HG03025 (cell line): ENCODE measurements at regions not wholly inside any gene's neighbourhood (a gene's known extent, or its start where the extent isn't known, plus 50 kb on each side); places are given as distances from the start of the nearest gene placed in this dataset.

Experiments
- ATAC-seq: cut with Tn5 transposase; IDR thresholded peaks from one replicate; pipeline ENCODE4 v1.9.1; 2021; ENCODE audit warnings: mild to moderate bottlenecking, moderate library complexity; ENCODE audit not compliant: unreplicated experiment, low FRiP score

DNA sequence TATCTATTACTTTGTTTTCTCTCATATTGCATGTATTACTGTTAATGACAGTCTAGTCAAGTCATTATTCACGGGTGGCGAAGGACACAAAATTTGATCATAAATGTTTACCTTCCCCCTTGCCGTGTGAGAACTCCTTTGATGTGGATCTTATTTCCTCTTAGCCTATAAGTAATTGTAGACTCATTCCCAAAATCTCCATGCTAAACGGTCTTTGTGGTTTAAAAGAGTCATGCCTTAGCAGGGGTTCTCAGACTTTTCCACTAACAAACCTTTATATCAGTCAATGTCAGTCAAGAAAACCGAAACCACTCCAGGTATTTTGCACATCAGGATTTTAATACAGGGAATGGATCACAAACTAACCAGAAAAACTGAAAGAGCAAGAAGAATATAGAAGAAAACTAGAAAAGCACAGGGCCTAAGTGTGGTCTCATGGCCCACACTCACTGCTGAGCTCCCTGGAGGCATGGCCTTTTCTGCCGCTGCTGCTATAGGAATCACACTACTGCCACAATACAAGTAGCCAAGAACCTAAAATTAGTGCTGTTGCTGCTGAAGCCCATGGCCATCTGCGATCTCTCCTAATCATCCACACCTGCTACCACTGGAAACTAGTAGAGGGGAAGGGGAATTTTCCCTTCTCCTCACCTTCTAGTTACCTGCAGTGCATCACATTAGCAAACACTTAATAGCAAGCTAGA, 186.0 kb upstream of the POU3F2 start:
- ATAC-seq: no peak

DNA sequence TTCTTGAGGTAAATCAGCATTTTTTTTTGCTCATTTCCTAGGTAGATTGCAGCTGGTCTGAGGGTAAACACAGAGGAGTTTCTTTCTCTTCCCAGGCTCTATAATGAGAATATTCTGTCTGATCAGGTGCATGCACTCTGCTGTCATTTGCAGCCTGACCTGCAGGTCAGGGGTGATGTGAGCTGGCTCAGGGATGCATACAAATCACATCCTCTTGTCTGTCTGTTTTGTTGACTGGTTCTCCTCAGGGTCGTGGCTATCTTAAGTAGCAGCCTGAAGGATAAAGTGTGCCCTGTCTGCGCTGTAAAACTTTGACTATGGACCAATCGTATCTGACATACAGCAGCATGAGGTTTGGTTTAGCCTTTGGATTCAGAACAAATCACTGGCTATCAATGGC, 183.4 kb upstream of the POU3F2 start:
- no peak for ATAC-seq

DNA sequence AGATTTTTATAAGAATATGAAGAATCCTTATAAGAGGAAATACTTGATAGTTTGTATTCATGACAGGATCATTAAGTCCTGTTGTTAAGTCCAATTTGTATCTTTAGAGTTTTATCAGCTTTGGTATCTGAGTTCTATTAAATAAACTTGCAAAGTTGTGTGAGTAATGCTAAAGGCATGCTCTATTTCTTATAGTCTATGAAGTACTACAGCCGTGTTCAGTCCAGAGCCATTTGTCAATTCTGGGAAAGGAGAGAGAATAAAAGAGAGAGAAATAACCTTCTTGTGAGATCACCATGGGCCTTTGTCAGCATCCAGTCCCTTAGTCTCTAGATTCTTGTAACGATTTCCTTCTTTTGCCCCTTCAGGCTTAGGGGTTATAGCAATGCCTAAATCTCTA, 181.2 kb upstream of the POU3F2 start:
- ATAC-seq: no peak

DNA sequence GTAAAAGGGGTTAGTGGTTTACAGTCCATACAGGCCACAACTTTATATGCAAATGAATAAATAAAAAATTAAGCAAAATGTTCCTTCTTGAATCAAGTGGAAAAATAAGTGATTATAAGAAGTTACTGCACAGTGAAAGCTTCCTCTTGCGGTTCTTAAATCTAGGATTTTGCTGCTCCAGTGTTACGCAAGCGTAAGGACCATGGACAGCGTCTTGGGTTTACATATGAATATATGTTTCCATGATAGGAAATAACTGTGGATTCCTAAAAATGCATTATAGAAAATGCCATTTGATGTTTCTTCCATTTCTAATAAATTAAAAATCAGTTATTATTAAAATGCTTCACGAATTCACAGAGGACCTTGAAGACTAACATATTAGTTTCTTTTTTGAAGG, 176.6 kb upstream of the POU3F2 start:
- no peak for ATAC-seq

DNA sequence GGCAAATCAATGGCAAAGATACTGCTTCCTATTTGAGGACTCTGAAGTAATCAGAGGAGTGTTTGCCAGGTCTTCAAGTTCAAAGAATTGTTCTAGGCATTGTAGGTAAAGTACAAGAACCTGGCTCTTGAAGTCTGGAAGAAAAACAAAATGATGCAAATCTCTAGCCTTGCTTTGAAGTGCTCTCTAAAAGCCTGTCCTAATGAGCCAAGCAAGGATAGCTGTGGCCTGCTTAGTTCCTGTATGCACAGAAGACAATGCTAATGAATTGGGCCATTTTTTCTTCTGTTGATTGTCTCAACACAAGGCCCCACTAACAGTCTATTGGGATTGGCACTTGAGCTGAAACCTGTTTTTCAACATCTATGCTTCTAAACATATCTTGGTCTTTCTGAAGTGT, 165.0 kb upstream of the POU3F2 start:
- ATAC-seq: no peak

DNA sequence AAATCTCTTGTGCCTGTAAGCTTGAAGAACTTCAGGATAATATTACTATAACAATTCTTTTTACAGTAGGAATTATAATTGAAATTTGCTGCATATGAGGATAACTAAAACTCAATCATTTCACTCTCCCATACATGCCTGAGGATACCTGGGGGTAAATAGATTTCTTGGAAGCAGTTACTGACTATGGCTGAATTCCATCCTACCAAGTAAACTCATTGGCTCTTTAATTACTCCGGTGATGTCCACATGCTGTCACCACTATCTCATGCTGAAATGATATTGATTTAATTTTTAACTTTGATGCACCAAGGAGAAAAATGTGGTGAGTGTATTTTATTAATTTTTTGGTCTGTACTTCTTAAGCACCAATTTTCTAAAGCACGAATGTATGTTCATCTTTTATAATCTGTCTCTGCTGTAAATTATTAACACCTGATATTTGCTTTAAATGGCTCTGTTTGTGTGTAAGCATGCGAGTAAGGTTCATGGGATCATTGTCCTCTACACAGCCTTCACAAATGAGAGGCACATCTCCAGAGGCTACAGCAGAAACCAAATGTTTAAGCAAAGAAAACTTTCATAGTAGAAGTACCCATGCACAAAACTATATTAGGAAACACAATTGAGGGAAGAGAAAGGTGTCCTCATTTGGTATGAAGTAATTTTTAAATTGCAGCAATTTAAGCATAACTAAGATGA, 164.2 kb upstream of the POU3F2 start:
- ATAC-seq: no peak

DNA sequence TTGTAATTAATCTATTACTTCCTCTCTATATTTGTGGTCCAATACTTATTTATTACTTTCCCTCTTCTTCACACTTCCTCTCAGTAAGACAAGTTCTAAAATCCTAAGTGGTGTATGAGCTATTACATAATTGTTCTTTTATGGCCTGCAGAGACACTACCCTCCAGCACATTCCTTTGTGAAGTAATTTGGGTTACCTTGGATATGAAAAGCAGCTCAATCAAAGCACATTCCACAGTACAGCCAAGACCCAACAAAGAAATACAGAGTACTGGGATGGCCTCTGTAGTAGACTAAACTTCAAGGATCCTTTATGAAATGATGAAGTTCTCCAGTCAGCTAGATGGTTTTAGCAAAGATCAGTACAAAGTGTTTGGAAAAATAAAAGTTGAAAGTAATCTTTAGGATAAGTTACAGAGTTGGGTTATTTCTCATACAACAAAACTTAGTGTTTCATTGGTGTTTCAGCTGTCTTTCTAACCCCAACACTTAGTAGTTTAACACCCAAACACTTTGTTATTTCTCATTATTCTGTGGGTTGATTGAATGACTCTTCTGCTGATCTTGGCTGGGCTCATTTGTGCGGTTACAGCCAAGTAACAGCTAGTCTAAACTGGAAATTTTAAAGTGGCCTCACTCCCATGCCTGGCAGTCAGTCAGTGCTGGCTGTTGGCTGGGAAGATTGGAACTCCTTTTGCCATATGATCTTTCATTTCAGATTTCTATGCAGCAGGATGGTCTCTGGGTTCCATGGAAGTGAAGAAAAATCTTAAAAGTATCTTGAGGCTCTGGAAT, 161.5 kb upstream of the POU3F2 start:
- ATAC-seq: no peak

DNA sequence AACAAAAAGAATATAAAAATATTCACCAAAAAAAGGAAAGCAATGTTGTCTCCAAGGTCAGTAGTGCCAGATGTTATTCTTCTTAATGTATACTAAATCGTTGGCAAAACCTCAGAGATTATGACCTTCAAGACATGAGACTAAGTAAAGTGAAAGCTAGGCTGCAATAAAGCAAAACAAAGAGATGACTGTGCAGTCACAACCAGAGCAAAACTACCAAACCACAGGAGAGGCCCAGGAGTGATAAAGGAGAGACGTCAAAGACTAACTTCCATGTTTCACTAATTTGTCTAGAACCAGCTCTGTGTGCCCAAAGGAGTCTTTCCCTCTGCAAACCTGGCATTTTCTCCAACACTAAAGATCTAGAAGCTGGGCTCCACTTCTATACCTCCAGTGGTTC, 155.9 kb upstream of the POU3F2 start:
- peak; percentile 61 for ATAC-seq

DNA sequence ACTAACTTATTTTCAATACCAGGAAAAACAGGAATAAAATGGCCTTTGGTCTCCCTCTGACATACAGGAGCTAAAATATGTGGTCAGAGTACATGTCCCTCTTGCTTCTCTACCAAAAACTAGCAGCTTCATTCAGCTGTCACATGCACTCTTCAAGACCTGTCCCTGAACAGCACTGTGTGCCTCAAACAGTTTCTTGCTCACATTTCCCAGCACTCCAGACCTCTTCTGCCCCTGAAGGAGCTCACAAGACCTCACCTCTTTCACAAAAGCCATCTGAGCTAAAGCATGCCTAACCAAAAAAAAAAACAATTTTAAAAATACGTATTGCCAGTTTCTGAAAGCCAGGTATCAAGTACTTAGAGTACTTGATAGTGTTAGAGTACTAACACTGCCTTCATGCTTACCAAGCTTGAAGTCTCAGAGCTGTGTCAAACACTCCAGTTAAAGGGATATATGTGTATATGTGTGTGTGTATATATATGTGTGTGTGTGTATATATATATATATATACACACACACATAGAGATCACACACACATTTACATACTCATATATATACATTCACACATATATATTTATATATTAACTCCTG, 148.3 kb upstream of the POU3F2 start:
- no peak for ATAC-seq

DNA sequence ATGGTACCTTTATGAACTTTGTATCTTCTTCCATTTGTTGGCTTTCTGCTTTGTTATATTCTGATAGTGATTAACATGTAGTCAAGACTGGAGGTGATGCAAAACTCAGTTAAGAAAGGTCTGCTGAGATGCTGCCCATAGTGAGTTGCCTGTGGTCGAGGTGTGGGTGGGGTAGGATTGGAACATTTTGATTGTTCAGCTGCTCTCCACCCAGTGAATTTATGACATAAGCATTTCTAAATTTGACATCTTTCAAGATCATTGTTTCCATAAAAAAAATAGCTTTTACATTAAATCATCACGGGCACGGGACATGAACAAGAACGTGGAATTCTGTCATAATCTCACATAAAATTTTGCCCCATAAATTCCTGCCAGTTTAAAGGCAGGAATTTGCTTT, 146.6 kb upstream of the POU3F2 start:
- ATAC-seq: no peak

DNA sequence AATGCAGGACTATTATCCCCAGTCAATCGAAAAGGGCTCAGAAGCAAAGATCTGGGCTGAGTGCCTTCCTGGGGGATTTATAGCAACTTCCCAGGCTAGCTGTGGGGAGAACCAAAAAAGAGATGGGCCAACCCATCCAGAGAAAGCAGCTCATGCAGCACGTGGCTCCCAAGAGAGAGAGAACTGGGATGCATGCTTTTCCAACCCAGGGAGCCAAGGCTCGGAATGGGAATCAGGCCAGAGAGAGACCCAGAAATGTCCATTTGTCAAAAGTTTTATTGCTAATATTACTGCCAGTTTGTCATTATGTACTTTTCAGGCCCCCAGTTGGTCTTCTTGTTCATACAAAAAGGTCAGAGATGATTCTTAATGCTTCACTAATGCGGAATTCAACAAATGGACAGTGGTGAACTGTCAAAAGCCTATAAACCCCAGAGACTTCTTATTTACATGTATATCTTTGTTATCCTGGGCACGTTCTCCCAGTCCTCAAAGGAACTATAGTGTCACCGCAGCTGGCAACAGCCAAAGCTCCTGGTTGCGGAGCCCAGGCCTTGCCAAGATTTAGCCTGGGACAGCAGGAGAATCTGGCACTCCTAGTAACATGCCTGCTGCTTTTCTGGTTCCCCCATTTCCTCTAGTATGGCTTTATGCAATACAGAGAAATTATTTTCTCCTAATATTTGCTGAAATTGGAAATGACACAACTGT, 139.1 kb upstream of the POU3F2 start:
- ATAC-seq: no peak

DNA sequence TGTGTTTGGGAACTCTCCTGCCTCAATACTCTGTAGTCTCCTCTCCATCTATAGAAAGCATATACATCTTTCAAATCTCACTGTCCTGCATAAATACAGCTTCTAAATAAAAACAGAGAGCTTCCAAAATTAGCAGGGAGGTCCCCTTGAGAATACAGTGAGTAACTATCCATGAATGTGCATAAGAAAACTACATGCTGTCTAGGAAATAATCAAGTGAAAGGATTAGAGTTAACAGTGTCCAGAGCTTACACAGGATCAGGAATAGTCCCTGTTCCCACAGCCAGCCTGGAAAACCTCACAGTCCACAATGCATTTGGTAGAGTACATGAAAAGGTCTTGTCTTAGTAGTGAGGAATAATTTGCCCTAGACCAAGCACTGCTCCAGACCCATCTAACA, 123.0 kb upstream of the POU3F2 start:
- ATAC-seq: no peak

DNA sequence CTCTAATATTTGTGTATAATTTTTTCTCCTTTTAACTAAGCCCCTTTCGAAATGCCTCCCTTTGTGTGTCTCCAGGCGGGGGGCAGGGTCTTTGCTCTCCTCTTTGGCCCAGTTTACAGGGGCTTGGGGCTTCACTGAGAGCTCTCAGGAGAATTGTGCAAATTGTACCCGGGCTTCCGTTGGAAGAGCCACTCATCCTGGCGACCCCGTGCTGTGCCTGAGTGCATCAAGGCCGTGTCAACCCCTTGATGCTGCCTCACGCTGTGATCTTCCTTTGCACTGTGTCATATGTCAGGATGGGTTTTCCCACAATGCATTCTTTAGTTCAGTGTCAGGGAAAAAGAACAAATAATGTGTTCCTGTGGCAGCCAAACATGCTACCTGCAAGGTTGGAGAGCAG, 118.0 kb upstream of the POU3F2 start:
- no peak for ATAC-seq

DNA sequence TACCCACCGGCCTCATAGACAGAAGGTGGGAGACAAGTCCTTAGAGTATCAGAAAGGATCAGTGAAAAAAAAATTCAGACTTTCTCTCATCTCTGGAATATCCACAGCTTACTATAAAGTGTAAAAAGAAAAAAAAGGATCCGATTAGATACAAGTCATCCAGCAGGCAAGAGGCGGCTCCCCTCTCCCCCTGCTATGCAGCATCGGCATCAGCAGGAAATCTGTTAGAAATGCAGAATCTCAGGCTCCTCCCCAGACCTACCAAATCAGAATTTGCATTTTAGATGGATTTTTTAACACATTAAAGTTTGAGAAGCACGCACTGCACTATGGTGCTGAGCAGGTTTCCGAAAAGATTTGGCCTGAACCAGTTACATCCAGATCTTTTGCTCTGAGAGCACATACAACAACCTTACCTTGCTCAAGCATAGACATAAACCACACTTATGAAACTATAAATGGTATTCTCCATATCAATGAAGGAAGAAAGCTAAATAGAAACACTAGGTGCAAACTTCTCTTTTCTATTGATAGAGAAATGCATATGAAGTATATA, 117.0 kb upstream of the POU3F2 start:
- no peak for ATAC-seq

DNA sequence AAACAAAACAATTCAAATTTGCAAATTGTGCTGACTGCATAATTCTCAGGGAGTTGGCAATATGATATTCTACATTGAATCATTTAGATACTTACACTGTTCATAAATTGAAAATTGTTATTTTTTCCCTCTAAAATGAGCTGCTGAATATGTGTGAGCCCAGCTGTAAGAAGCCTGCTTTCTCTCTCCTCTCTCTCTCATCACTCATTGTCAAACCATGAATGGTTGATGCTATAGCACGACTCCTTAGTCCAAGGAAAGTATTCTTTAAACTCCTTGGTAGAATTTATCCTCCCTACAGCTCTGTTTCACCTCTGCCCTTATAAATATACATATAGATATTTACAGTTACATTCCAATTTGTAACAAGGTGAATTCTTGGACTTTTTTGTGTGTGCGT, 116.4 kb upstream of the POU3F2 start:
- no peak for ATAC-seq

DNA sequence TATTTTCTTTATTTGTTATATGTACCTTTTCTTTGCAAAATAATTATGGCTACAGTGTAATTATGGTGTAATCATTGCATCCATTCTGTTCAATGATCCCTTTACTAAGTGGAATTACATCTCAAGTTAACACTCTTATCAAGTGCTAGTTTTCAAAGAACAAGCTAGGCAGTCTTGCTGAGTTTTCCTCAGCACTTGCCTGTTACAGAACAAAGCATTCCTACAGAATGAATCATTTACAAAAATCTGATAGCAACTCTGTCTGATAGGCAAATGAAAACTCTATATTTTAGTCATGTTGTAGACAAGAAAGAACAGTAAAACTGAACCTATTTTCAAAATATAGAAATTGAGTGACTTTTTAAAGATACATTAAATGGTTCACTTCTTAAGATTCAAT, 109.8 kb upstream of the POU3F2 start:
- ATAC-seq: no peak

DNA sequence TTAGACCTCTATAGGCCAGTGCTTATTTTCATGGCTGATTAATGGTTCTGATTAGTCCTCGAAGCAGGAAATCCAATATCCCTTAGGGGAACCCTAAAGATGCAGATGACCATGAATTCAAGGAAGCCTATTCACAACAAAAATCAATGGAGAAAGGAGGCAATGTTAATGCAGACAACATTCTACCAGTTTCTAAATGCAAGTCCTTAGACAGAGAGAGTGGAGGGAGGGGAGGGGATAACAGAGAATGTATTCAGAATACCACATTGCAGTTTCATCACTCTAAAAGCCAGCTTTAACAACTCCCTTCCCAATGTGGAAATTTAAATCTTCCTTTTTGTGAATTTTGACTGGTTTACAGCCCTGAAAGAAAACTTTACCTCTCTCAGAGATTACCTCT, 87.1 kb upstream of the POU3F2 start:
- ATAC-seq: no peak

DNA sequence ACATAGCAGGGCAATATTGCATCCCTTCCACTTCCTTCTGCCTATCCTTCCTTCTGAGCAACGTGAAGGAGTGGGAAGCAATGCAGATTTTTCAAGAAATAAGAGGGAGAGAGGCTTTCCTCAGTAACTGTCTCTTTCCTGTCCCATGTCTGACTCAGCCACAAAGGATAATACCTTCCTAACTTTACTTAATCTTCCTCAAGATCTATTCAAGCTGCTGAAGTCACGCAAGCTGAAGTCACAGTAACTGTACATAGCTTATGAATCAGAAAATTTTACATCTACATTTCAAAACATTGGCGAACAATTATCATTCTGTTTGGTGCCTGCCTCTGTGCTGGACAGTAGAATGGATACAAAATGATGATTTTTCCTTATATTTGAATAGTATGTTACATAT, 86.4 kb upstream of the POU3F2 start:
- no peak for ATAC-seq

DNA sequence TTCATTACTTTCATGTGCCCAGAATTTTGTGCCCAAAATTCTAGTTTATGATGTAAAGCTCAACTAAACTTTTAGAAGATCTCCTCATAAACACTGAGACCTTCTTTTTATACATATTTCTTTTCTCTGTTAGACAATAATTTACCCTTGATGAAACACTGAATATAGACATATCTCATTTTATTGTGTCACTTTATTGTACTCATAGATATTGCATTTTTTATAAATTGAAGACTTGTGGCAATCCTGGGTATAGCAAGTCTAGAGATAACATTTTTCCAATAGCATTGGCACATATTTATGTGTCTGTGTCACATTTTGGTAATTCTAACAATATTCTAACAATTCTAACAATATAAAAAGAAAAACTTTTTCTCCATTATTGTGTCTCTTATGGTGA, 74.9 kb upstream of the POU3F2 start:
- no peak for ATAC-seq

DNA sequence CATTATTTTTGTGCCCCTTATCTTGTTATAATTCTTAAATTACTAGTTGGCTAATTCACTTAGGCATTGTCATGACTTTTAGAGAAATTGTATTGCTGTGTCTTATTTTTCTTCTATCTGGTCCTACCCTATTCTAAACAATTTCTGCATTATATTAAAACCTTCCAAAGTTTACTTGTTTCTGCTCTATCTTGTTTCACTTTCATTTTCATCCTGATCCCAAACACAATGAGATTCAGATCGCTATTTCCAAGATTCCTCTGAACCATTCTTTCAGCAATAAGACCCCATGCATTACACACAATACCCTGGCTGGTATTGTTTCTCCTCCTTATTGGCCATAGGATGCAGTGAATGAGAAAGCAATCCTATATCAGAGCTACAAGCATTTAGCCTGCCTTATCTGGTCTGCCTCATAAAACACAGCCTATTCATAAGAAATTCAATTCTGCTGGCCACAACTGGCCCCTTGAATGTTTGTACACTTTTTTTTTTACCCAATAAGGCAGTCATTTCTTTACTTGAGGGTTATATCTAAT, 69.9 kb upstream of the POU3F2 start:
- no peak for ATAC-seq
